Right atrium auricular region (tissue), 2 donors: ENCODE measurements at regions not wholly inside any gene's neighbourhood (a gene's known extent, or its start where the extent isn't known, plus 50 kb on each side); places are given as distances from the start of the nearest gene placed in this dataset.

Experiments used
- DNase-seq: peaks from one replicate; pipeline ENCODE4 v3.0.0-alpha.2; 2019; ENCODE audit warnings: low spot score
- H3K27ac ChIP-seq, 2 donors: fragments of 200-600 bp; sonication (generic); 1 replicate in 1 of 2; 2 replicates in 1 of 2; pipeline ENCODE4 v1.5.1; 2016 to 2019
- H3K27me3 ChIP-seq, 2 donors: fragments of 200-600 bp; sonication (generic); one replicate each; pipeline versions ENCODE4 v1.5.1 to v1.6.0; 2017 to 2019
- H3K36me3 ChIP-seq: fragments of 200-600 bp; sonication (generic); one replicate; pipeline ENCODE4 v1.5.1; 2016
- H3K4me1 ChIP-seq, 2 donors: fragments of 200-600 bp; sonication (generic); one replicate each; pipeline versions ENCODE4 v1.5.1 to v1.6.0; 2017 to 2019
- H3K4me3 ChIP-seq, 2 donors: fragments of 200-600 bp; sonication (generic); 1 replicate in 1 of 2; 2 replicates in 1 of 2; pipeline ENCODE4 v1.5.1; 2017 to 2019; ENCODE audit warnings: mild to moderate bottlenecking in 1 of 2, moderate library complexity in 1 of 2
- H3K9me3 ChIP-seq, 2 donors: fragments of 200-600 bp; sonication (generic); one replicate each; pipeline ENCODE4 v1.5.1; 2019
- CTCF ChIP-seq, 2 donors: fragments of 200-600 bp; sonication (generic); IDR thresholded peaks; one replicate each; pipeline ENCODE4 v1.5.1; 2019; ENCODE audit warnings: antibody characterized with exemption in 2 of 2

GRCh38 chr18:78477840-78478239, 501.8 kb upstream of the SALL3 start:
- DNase-seq, result no peak
- Histone ChIP-seq H3K27me3 (no peaks in the 10 kb centered on the region), H3K4me3 (no peak overlapping the region), H3K36me3 (no peaks in the 10 kb centered on the region), H3K4me1 (no peaks in the 10 kb centered on the region), H3K9me3 (no peaks in the 10 kb centered on the region), H3K27ac (no peak overlapping the region)
- no peak for TF ChIP-seq CTCF (IDR thresholded peaks at IDR 0.05)

GRCh38 chr18:78479443-78479842, 500.2 kb upstream of the SALL3 start:
- Histone ChIP-seq H3K36me3 (no peaks in the 10 kb centered on the region), H3K27ac (no peak overlapping the region), H3K4me1 (no peaks in the 10 kb centered on the region), H3K4me3 (no peak overlapping the region), H3K9me3 (no peaks in the 10 kb centered on the region), H3K27me3 (no peaks in the 10 kb centered on the region)
- no peak for DNase-seq
- TF ChIP-seq CTCF (IDR thresholded peaks at IDR 0.05), result no peak

- H3K27me3 ChIP-seq, result no peaks in the 10 kb centered on the region
- H3K36me3 ChIP-seq, result no peaks in the 10 kb centered on the region
Observed at GRCh38 chr18:78480262-78481054, 499.2 kb upstream of the SALL3 start.

GRCh38 chr18:78482378-78482777, 497.2 kb upstream of the SALL3 start:
- Histone ChIP-seq H3K36me3 (no peaks in the 10 kb centered on the region), H3K27ac (no peak overlapping the region), H3K4me3 (no peak overlapping the region), H3K4me1 (no peaks in the 10 kb centered on the region), H3K27me3 (no peaks in the 10 kb centered on the region), H3K9me3 (no peaks in the 10 kb centered on the region)
- TF ChIP-seq CTCF (IDR thresholded peaks at IDR 0.05), result no peak
- peak; percentile 28 for DNase-seq

More at GRCh38 chr18:78480262-78481054, 499.2 kb upstream of the SALL3 start:
- DNase-seq, result no peak
- Histone ChIP-seq H3K9me3 (no peaks in the 10 kb centered on the region), H3K4me3 (no peak overlapping the region), H3K4me1 (no peaks in the 10 kb centered on the region), H3K27ac (no peak overlapping the region)
- no peak for TF ChIP-seq CTCF (IDR thresholded peaks at IDR 0.05)

- Histone ChIP-seq H3K4me1 (no peaks in the 10 kb centered on the region), H3K27ac (no peak overlapping the region), H3K4me3 (no peak overlapping the region), H3K27me3 (no peaks in the 10 kb centered on the region), H3K9me3 (no peaks in the 10 kb centered on the region), H3K36me3 (no peaks in the 10 kb centered on the region)
- TF ChIP-seq CTCF (IDR thresholded peaks at IDR 0.05), result no peak
- peak; percentile 7 for DNase-seq
Observed at GRCh38 chr18:78487649-78488048, 492.0 kb upstream of the SALL3 start.
